GM21423 (cell line): ENCODE measurements at regions not wholly inside any gene's neighbourhood (a gene's known extent, or its start where the extent isn't known, plus 50 kb on each side); places are given as distances from the start of the nearest gene placed in this dataset.
"Not testable (repeated sequence)": the region's sequence is repeated elsewhere in the genome, so short reads cannot be mapped to it uniquely, and the experiment has no call there.

Experiments used
- ATAC-seq: cut with Tn5 transposase; IDR thresholded peaks from one replicate; pipeline ENCODE4 v1.9.1; 2021; ENCODE audit warnings: mild to moderate bottlenecking, moderate library complexity; ENCODE audit not compliant: unreplicated experiment

GRCh38 chr6:1013656-1014430 is 298.1 kb upstream of the FOXQ1 start:
- no peak for ATAC-seq

- ATAC-seq: no peak
Measured at GRCh38 chr6:1009103-1009502, 302.8 kb upstream of the FOXQ1 start.

- ATAC-seq: no peak
Measured at GRCh38 chr6:1007159-1007558, 304.7 kb upstream of the FOXQ1 start.

- no peak for ATAC-seq
Measured at GRCh38 chr6:1004885-1005630, 306.8 kb upstream of the FOXQ1 start.

DNA sequence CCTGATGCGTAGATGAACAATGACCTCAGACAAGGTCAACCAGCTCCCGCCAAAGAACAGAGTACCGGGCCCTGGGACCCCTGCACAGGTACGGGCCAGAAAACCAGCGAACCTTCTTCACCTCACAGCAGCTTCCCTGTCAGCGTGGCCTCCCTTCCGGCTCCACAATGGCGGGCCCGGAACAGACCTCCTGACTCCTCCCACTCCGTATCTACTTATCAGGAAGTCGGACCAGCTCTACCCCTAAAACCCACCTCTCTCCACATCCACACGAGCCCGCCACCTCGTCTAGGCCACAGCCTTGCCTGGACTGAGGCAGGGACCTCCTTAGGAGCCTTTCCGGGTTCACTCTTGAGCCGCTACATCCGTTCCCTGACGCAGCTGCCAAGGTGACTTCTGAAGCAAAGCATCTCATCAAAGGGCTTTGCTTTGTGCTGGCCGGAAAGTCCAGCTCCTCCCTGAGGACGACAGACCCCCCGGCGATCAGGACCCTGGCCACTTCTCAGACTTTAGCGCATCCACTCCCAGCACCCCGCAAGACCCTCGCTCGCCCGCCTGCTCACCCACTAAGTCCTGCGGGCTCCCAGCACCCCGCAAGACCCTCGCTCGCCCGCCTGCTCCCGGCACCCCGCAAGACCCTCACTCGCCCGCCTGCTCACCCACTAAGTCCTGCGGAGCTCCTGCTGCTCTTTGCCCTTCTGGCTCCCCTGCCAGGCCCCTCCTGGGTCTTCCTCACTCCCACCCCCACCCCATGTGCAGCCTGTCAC is 308.3 kb upstream of the FOXQ1 start:
- ATAC-seq: no peak

GRCh38 chr6:1002989-1003388 is 308.9 kb upstream of the FOXQ1 start:
- no peak for ATAC-seq

- peak; percentile 43 for ATAC-seq
Measured at GRCh38 chr6:1001655-1002349, 308.9 kb upstream of the EXOC2 start.

- no peak for ATAC-seq
Measured at GRCh38 chr6:999552-999951, 306.6 kb upstream of the EXOC2 start.

DNA sequence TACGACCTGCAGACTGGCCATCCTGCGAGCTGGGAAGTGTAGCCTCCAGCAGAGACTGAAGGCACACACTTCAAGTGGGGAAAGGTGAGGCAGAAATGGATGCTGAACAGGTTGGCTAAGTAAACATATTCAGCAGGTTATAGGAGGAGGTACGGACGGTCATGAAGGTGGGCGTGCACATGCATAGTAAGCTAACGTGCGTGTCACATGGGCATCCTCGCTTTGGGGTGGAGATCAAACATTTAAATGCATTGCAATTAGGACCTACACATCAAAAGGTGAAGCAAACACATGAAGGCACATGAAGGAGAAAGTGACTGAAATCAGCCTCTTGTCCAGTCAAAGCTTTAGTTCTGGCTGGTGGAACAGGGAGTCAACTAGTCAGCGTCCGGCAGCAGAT is 305.6 kb upstream of the EXOC2 start:
- no peak for ATAC-seq

GRCh38 chr6:996271-996852 is 303.4 kb upstream of the EXOC2 start:
- ATAC-seq: no peak

- ATAC-seq: no peak
Measured at GRCh38 chr6:991192-991591, 298.3 kb upstream of the EXOC2 start.

GRCh38 chr6:984031-984430 is 291.1 kb upstream of the EXOC2 start:
- ATAC-seq: no peak

GRCh38 chr6:978937-979685 is 286.2 kb upstream of the EXOC2 start:
- no peak for ATAC-seq

DNA sequence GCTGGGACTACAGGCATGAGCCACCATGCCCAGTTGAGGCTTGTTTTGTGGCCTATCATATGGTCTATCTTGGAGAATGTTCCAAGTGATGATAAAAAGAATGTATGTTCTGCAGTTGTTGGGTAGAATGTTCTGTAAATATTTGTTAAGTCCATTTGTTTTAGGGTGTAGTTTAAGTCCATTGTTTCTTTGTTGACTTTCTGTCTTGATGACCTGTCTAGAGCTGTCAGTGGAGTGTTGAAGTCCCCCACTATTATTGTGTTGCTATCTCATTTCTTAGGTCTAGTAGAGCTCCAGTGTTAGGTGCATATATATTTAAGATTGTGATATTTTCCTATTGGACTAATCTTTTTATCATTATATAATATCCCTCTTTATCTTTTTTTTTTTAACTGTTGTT is 284.3 kb upstream of the EXOC2 start:
- ATAC-seq: not testable (repeated sequence)

GRCh38 chr6:971981-972640 is 279.2 kb upstream of the EXOC2 start:
- no peak for ATAC-seq

GRCh38 chr6:968791-969190 is 275.9 kb upstream of the EXOC2 start:
- ATAC-seq: no peak

DNA sequence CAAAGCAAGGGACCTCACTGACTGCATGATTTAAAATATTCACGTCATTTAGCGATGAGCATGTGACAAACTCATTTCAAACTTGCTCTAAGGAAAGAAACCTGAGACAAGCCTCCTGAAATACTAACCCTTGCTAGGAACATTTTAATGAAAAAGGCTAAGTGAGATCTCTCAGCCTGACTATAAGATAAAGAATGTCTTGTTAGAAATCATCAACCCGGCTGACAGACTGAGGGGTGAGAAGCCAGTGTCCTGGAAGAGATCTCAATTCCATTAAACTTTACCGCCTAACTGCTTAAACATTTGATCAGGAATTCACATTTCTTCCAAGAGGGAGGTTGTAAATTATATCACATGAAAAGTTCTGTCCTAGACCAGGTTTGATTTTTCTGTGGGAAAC is 274.8 kb upstream of the EXOC2 start:
- ATAC-seq: no peak

DNA sequence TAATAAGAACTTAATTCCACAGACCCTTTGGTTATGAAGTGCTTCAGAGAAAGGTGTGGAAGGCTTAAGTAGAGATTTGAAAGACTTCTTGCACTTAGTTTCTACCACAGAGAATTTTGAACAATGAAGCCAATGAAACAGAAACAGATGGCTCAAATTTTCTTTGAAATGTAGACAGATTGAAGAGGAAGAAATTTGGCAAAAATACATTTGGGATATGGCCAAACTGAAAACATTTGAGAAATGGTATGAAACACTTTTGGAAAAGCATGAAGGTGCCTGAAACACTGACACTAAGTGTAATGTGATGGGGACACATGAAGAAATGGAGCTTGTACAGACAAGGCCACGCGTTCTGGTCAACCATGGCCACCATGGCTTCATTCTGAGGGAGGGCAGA is 272.4 kb upstream of the EXOC2 start:
- ATAC-seq: no peak

DNA sequence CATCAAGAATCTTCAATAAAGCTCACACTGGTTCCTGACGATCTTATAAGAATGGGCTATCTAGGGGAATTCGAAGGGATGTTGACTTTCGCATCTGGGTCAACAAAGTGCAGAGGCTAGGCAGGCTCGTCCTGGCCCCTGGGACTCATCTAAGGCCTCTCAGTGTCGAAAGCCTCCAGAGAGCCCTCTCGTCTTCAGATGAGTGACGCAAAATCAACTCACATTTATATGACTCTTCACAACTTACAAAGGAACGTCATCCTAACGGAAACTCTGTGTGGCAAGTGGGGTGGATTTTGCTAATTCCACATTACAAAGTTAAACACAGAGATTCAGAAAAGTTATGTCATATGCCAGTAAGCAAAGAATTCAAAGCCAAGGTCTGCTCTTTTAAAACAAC is 270.5 kb upstream of the EXOC2 start:
- no peak for ATAC-seq
